DMS79 (cell line): ENCODE measurements at regions not wholly inside any gene's neighbourhood (a gene's known extent, or its start where the extent isn't known, plus 50 kb on each side); places are given as distances from the start of the nearest gene placed in this dataset.
"Not testable (repeated sequence)": the region's sequence is repeated elsewhere in the genome, so short reads cannot be mapped to it uniquely, and the experiment has no call there.

Source experiments
- DNase-seq: peaks from one replicate; lab custom pipeline; 2025; lab: John Stamatoyannopoulos, UW

DNA sequence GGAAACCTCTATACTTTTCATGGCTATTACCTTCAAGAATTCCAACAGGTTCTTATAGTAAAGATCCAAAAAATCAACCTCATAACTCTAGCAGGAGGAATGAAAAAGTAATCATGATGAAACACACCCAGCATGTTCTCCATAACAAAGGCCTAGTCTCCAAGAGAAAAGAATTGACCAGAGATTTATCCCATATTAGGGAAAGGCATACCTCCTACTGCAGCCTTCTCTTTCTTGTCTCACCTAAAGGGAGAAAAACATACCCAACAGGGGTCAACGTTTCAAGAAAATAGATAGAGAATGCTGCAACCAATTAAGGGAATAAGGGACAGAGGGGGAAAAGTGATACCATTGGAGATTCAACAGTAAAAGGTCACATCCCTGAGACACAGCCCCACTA is 262.5 kb downstream of the FRK start:
- no peak for DNase-seq

DNA sequence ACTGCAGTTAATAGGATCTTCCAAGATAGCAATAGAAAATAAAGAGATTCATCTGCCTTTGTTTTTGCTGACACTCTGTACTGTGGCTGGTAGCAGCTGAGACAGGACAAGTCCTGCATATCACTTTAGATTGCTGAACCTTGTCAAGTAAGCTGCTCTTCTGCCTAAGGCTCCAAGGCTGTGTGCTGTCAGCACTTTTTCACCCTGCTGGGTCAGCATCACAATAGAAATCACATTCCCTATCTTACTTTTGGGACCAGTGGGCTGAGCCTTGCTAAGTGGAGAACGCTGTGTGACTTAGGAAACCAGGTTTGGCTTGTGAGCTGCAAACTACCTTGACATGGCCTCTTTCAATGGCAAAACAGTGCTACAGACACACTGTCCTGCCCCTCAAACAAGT is 263.9 kb downstream of the FRK start:
- DNase-seq, result no peak

GRCh38 chr6:115796061-115796460 is 264.6 kb downstream of the FRK start:
- no peak for DNase-seq

- DNase-seq, result no peak
These were observed 277.2 kb downstream of the FRK start for GRCh38 chr6:115783402-115784061.

DNA sequence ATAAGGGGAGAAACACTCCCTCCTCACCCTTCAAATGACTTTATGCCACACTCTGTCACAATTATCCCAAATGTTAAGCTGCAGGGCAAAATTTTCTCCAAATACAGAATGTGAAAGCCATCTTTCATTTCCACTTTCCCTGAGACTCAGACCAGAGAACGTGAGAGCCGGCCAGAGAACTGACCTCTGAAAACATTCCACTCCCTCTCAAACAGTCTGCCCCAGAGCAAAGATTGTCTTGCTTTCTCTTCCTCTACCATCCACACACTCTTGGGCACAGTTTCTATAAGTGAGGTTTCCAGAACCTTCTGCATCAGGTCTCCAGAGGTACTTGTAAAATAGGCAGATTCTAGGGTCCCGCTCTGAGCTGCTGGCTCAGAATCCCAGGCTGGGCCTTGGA is 278.1 kb downstream of the FRK start:
- no peak for DNase-seq

- no peak for DNase-seq
These were observed 286.9 kb downstream of the FRK start for GRCh38 chr6:115773741-115774140.

GRCh38 chr6:115770851-115771250 is 289.8 kb downstream of the FRK start:
- DNase-seq, result no peak

- no peak for DNase-seq
These were observed 292.2 kb downstream of the FRK start for GRCh38 chr6:115768500-115768899.

DNA sequence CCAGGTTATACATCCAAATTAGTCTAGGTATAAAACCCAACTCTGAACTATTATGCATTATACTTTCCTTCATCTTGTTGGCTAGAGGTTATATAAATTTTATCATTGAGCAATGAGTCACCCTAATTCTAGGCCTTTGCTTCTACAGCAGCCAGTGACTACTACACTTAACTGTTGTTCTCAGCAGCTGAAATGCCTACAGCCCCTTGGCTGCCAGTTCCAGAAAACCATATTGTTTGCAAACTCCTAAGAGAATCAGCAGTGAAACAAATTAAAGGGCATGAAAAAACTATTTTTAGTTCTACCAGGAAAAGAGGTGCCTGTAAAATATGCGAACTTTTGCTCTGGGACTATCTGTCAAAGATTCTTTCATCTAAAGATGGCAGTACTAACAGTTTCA is 292.8 kb downstream of the FRK start:
- DNase-seq, result no peak

DNA sequence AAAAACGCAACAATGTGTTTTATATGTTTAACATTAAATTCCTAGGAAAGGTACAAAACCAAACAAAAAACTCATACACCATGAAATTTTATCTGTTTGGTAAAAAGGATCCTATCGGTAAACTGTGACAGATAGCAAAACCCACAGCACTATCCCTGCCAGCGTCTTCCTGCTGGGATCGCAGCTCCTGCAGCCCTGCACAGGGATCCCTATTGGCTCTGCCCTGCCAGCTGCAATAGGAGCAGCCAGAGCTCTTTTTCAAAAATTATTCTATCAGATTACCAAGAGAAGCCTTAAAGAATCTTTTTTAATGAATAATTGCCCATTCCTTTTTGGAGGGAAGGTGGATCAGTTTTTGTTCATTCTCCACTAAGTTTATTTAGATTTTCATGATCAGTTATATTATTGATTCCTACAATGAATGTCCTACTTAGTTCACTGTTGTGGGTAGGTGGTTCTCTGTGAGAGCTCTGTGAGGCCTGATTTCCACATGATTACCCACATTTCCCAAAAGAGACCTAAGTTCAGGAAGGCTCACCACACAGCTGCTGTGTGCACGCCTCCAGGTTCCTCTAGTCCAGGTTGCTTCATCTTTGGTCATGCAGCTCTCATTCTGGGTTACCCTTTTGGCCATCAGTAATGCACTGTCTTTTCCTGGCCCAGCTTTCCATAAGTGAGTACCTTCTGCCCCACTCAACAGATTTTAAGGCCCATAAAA is 293.8 kb downstream of the FRK start:
- no peak for DNase-seq

GRCh38 chr6:115765966-115766365 is 294.7 kb downstream of the FRK start:
- DNase-seq, result no peak

DNA sequence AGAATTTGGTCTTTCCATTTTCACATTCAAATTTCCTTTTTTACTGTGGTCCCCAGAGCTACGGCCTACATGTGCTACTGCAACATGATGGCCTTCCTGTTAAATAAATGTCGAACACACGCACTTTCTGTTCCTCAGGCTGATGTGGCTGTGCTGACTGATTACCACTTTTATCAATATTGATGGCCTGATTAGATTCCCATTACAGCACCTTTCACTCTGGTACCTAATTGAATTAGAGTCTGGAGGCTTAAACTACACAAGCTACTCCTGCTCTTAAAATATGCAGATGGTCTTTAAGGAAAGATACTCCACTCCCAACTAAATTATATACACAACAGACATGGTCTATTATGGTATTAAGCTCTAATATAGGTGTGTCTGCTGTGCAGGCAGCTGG is 301.6 kb downstream of the FRK start:
- no peak for DNase-seq

- DNase-seq, result no peak
These were observed 307.2 kb downstream of the FRK start for GRCh38 chr6:115753446-115753845.

DNA sequence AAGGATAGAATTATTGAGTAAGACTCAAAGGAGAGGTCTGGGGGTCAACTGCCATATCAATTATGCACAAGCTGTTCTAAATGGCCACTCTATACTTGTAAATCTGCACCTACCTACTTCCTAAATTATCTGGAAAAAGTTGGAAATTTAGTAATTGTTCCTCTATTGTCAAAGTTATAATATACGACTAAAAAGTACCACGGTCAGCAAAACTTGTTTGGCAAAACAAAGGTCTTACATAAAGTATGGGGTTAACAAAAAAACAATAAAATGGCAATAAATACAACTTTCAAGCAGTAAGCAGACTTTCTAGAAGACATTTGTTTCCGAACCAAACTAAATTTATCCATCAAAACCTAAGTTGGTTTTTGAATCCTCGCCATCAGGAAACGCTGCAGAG is 309.7 kb downstream of the FRK start:
- DNase-seq, result no peak

DNA sequence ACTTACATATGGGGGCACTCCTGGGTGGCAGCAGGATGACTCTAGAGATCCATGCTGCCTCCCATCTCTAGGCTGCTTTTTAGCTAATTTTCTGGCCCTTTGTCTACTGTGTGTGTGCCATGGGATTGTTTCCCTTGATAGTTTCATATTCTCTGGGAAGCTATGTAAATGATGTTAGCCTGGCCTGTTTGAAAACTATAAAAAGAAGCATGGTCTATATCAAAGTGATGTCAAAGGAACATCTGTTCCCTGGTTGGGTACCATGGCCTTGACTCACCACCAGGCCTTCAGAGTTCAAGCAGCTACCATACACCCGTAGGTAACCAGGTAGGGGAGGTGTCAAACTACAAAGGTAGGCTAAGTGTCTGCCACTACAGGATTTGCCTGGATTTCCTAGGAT is 310.4 kb downstream of the FRK start:
- no peak for DNase-seq

DNA sequence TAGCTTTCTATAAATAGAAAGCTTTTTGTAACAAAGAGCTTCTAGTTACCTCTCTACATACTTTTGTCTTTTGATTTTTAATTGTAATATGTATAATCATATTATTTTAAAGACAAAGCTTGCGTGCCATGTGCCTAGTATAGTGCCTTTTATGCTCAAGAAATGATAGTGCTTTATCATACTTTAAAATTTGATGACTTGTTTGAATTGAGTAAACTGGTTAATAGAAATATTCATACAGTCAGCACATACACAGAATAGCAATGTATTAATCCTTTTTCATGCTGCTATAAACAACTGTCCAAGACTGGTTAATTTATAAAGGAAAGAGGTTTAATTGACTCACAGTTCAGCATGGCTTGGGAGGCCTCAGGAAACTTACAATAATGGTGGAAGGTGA is 313.0 kb downstream of the FRK start:
- no peak for DNase-seq

GRCh38 chr6:115746583-115746982 is 314.1 kb downstream of the FRK start:
- not testable (repeated sequence) for DNase-seq

- DNase-seq, result no peak
These were observed 319.8 kb downstream of the FRK start for GRCh38 chr6:115740907-115741306.

GRCh38 chr6:115735610-115736009 is 325.1 kb downstream of the FRK start:
- no peak for DNase-seq

- no peak for DNase-seq
These were observed 327.3 kb downstream of the FRK start for GRCh38 chr6:115733426-115733825.

- DNase-seq, result no peak
These were observed 331.7 kb downstream of the FRK start for GRCh38 chr6:115729036-115729435.

GRCh38 chr6:115728171-115728570 is 332.5 kb downstream of the FRK start:
- DNase-seq, result no peak

GRCh38 chr6:115721564-115721963 is 339.1 kb downstream of the FRK start:
- DNase-seq, result no peak

- DNase-seq, result no peak
These were observed 339.8 kb downstream of the FRK start for GRCh38 chr6:115720900-115721299.
